NCI-H510A (cell line): ENCODE measurements at regions not wholly inside any gene's neighbourhood (a gene's known extent, or its start where the extent isn't known, plus 50 kb on each side); places are given as distances from the start of the nearest gene placed in this dataset.

Experiments
- DNase-seq: peaks from one replicate; lab custom pipeline; 2025; lab: John Stamatoyannopoulos, UW

DNA sequence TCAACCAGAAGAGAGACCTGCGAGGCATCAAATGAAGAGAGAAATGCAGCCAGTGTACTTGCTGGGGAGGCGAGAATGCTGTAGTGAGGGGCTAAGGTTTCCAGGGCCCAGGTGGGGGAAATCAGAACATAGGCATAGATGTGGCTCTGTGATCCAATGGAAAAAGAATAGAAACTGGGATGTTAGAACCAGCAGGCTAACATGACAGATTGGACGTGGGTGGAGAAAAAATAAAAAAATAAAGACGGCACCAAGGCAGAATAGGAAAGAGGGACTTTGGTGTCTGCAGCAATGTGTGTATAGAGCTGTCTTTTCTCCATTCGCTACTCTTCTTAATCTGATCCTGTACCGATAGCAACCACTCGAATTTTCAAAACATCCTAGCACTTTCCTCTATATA, 381.0 kb upstream of the NBEA start:
- DNase-seq, result no peak

DNA sequence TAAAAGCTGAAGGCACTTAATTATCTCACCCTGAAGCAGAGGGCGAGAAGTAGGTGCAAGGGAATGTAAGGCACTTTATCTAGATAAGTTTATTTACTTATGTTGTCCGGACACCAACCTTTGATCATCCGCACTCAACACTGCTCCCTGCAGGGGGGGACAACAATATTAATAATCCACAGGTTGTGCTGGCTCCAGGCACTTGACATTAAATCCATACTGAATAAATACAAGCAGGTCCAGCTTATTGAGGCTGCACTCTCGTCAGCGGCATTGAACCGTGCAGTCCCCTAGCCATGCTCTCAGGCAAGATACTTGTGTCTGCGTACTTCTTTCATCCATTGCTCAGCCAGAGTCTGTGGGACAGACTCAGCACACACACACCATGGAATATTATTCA, 374.5 kb upstream of the NBEA start:
- DNase-seq, result peak; percentile 48

GRCh38 chr13:34570698-34571353, 371.2 kb upstream of the NBEA start:
- no peak for DNase-seq

DNA sequence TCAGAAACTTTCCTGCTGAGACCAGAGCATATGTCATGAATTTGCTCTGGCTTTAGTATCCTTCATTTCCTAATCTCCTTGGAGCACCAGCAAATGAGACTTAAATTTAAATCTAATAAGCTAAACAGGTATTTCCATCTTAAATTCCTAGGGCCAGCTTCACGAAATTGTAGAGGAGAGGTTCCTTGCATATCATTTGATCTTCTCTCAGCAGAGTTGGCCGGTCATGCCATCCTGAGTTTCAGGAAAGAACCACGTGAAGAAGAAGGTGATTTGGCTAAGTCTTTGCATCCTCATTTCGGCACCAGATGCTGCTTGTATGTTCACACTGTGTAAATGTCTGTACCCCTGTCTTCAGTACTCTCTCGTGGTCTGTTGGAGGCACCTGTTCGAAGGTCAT, 370.4 kb upstream of the NBEA start:
- DNase-seq, result no peak

GRCh38 chr13:34577051-34577450, 365.0 kb upstream of the NBEA start:
- no peak for DNase-seq

GRCh38 chr13:34578471-34578870, 363.6 kb upstream of the NBEA start:
- no peak for DNase-seq

DNA sequence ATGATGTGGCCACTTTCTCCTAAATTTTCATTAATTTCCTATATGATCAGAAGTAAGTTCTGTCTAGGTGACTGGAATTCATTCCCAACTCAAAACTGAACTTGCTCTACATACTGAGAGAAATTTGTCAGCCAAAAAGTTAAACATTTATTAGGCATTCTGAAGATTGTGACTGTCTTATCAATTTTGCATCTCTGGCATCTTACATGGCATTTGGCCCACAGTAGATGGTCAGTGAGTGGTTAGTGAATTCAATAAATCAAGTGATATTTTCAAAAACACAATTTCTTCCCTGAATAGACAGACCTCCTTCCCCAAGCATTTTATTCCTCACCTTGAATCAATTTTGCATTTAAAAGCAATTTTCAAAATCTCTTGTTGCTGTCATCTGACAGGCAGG, 363.2 kb upstream of the NBEA start:
- no peak for DNase-seq

DNA sequence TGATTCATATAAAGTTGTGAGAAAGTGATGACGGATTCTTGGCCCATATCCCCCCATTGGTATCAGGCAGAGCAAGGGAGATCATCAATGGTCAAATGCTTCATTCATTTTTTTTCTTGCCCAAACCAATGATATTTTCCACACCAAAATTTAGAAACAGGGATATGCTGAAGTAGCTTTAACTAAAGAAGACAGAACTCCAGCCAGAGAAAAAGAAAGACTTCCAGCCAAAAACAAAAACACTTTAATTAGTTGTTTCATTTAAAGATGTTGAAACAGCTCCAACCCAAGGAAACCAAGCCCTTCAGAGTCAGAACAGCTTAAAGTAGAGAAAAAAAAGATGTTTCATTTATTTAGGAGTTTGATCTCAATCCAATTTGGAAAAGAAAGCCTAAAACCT, 358.9 kb upstream of the NBEA start:
- no peak for DNase-seq

DNA sequence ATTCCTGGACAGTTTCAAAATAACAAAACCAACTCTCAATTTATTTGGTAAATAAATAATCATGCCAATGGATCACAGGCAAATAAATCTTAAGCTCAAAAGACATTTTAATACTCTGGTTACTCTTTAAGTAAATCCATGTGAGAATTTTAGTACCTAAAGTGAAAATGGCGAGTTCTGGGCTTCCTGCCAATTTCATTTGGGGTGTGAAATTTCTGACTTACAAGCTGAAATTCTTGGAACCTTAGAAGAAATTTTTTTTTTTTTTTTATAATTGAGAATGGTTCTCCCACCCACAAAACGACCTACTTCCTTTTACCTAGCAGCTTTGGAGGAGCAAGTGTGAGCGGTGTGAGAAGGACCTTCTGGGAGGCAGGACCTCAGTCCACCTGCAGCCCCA, 354.5 kb upstream of the NBEA start:
- DNase-seq, result no peak

DNA sequence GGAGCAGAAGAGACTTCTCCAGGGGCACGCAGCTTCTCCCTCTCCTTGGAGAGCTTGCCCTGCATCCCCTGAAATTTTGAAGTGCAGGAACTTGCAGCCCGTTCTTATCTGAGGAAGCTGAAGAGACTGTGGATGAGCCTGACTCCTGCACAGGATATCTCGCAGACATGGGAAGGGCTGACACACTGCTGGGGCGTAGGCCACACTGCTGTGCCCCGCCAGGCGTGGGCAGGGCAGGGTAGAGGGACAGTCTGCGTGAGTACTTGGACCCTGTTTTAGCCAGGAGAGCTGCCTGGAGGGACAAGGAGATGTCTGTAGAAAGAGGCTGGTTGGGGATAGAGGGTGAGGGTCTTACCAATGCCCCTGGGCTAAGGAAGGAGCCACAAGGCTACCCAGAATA, 353.7 kb upstream of the NBEA start:
- no peak for DNase-seq

DNA sequence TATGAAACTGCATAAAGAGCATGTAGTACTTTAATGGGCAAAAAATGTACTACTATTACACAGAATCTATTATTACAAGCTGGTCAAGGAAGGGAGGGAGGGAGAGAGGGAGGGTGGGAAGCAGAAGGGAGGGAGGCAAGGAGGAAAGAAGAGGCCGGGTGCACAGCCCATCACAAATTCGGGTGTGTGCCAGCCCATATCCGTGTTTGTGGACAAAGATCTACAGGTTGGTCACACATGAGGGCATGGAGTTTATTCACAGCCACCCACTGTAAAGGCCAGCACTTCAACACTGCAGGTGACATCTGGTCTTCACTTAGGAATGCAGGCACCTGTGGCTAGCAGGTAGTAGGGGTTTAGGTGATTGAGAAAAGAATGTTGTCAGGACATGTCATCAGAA, 352.5 kb upstream of the NBEA start:
- DNase-seq, result no peak

- DNase-seq, result no peak
Observed at GRCh38 chr13:34591129-34591528, 350.9 kb upstream of the NBEA start.

DNA sequence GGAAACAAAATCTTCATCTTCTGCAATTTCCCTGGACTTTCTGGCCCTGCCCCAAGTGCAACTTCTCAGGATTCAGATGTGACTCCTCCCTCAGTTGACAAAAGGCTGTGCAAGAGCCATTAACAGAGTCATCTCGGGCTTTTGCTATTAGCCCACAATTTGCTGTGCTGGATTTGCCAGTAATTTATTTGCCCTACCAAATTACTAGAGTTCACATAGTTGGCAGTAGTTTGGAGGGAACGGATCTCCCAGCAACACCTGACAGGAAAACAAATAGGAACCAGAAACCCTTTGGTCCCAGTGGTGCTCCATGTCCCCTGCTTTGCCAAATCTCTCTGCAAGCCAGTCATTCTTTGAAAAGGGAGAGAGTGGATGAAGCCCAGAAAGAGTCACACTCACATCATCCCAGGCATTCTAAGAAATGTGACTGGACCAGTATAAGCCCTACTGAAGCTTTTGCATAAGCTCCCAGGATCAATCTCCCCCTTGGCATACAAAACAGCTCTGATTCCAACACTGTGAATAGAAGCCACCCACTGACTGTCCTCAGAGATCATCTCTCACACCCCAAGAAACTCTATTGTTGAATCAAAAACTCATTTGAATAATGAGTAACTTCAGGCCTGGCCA, 350.1 kb upstream of the NBEA start:
- DNase-seq, result no peak

- DNase-seq, result no peak
Observed at GRCh38 chr13:34593658-34594057, 348.4 kb upstream of the NBEA start.

DNA sequence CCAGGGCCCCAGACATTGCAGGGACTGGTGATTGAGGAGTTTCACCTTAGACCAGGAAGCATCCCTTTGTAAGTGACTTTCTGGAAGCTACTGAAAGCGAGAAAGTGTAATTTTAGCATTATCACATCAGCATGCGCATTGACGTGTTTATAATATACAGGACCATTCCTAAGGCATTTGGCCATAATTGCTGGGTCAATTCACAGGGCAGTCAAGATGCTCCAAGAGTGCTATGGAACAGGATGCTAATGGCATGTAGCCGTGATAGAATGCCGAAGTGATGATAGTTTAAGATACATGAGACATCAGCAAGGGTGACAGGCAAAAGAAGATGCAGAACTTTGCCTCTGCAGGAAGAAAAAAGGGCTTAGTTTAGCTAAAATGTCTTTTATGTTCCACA, 347.6 kb upstream of the NBEA start:
- DNase-seq, result no peak

DNA sequence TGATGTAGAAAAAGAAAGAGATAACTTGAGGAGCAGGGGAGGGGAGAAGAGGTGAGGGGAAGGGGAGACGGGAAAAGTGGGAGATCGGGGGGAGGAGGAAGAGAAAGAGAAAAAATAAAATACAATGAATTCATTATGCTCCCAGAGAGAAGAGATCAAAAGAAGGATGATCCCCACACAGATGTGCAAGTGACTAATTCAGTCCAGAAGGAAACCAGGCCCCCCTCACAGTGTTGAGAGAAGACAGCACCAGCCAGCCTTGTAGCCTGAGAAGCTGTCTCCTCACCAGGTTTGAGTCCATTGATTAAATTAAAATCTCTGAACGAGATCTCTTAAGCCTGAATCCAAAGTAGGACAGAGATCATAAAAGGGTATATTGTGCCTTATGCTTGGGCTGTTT, 333.7 kb upstream of the NBEA start:
- no peak for DNase-seq

DNA sequence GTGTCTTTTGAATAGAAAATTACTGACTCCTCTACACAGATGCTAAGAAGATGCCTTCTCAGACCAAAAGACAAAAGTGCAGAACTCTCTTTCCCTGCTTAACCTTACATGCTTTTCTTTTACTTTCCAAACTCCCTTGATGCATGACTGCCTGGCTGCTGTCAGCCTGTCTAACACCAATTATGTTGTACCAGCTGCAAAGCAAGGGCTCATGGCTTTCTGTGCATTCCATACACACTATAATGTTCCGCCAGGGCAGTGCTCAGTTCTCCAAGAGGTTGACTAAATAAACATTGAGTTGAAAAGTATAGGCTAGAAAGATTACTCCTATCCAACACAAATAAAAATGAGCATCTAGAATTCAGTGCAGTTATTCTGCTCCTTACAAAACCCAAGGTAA, 330.4 kb upstream of the NBEA start:
- peak; percentile 34 for DNase-seq

DNA sequence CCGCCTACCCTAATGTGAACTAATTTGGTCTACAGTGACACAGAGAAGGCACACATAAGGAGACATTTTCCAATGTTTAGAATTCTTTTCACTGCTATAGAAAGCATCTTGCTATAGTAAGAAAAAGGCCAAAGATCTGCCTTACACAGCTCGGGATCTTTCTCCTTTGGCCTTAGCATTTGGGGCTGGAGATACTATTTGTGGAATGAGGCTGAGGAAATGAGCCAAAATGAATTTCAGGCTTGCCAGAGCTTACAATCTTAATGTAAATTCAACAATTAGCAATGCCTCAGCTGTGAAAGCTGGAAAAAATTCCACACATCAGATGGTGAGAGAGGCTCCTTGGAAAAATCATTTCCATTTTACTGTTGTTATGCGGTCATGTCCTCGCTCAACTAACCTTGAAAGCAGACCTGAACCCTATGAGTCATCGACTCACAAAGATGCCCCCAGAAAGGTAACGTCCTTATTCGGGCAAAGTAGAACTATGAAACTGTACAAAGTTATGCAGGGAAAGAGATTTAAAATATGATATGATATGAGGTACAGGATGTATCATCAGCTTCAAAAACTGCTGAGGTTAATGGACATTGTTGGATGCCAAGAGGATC, 324.5 kb upstream of the NBEA start:
- DNase-seq, result no peak

DNA sequence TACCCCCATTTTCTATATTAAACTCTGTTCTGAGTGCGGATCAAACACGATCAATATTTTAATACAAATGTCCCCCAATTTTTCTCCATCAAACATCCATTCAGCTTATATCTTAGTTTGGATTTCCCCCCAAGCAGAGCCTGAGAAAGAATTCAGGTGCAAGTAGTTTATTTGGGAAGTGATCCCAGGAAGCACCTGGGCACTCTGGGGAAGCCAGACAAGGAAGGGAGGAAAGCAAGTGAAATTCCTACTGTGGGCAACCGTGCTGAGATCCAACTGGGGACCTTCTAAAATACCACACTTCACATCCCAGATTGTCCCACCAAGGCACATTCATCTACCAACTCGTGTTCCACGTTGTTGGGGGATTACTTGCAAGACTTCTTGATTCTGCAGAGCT, 323.4 kb upstream of the NBEA start:
- no peak for DNase-seq

DNA sequence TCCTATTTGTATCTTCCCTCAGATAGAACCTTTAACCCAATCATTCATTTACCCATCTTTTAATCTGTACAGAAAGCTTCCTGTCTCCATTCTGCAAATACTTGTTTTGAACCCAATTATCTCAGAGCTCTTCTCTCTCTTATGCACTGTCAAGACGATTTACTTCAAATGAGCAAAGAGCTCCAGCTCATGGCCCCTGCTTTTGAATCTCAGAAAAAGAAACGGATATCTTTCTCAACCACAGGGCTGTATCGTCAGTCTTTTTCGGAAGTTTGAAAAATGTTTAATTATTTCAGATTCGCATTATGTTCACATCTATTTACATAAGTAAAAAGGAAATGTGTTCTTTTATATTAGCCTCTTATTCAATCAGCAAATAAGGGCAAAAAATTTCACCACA, 322.7 kb upstream of the NBEA start:
- DNase-seq, result no peak

DNA sequence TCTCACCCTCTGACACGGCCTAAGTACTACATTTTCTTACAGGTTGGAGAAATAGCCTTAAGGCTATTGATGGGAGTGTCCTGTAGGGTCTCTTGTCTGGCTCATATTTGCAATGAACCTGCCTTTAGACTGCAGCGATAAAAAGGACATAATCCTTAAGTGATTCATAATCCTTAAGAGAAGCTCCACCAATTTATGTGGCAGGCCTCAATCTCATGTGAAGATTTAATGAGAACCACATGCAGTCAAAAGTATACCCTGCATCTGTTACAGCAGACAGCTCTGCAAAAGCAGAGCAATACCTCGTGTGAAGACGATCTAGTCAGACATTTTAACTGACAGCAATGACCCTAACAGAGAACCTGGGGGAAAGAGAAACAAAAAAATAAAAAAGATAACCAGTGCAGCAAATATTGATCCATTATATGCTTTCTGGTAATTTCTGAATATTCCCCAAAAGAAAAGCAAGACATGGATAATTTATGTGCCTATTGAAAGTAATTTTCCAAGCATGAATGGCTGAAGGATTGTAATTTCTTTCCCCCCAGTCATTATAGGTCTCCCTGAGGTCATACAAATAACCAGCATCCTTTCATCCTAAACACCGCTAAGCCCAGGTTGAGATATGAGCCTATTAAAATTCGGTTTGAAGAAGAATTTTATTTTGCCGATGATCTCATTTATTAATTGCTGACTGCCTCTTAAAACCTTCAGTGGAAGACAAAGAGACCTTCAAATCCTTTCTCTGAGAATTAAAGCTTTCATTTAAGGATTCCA, 321.8 kb upstream of the NBEA start:
- DNase-seq, result no peak

DNA sequence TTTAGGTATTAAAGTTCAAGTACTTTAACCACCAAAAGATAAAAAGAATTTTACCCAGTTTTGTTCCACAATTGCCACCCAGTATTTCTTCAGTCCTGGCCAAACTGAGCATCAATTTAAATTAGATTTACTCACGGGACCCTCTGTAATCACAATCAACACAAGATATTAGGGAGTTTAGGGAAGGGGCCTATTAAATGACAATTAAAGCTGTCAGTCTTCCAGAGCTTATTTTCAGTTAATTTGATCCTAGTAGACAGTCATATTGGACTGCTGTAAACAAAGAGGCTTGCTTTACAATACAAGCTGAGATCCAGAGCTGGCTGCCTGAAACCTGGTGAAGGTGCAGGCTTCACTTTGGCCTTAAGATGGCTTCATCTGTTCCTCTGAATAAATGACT, 321.2 kb upstream of the NBEA start:
- no peak for DNase-seq

DNA sequence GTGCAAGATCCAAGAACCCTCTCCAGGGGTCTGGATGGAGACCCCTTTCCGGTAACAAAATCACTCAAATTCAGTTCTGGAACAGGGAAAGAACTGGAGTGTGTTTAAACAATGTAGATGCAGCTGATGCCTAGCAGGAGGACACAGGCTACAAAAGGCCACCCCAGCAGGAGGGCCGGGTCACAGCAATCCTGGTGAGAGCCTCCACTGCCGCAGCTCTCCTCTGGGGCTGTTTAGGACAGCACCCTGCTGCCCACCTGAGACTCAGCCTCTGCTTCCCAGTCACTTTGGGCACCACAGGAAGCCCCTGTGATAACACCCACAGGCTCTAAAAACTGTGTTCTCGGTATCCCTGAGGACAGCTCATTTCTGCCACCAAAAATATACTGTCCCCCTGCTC, 318.7 kb upstream of the NBEA start:
- DNase-seq, result no peak
